GM12874 (cell line): ENCODE measurements at regions not wholly inside any gene's neighbourhood (a gene's known extent, or its start where the extent isn't known, plus 50 kb on each side); places are given as distances from the start of the nearest gene placed in this dataset.

Experiments used
- TF ChIP-seq, protein P1 (sequence below): IDR thresholded peaks from 2 replicates; pipeline ENCODE4 v1.5.1; 2011; ENCODE audit warnings: low read depth, mild to moderate bottlenecking, control low read depth, low read length, moderate library complexity; ENCODE audit not compliant: insufficient read depth

DNA sequence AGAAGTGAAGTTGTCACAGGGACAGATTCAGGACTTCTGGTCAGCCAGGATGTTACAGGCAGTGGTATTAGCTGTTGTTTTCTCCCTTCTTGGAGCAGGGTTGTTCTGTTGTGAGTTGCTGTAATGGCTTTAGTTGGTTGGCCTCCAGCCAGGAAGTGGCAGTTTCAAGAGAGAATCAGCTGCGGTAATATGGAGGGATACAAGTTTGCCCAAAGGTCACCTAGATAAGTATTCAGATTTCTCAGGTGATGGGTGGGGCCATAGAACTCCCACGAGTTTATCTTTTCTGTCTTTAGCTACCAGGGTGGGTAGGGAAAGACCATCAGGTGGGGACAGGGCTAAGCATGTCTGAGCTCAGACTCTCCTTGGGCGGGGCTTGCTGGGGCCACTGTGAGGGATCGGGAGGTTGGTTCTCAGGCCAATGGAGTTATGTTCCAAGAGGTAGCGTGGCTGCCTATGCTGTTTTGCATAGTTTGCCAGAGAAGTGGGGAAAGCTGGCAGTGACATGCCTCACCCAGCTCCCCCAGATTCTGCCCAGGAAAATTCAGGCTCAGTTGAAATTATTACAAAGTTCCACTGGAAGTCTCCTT, 640.4 kb upstream of the CHAC2 start:
- TF ChIP-seq, protein P1, sequence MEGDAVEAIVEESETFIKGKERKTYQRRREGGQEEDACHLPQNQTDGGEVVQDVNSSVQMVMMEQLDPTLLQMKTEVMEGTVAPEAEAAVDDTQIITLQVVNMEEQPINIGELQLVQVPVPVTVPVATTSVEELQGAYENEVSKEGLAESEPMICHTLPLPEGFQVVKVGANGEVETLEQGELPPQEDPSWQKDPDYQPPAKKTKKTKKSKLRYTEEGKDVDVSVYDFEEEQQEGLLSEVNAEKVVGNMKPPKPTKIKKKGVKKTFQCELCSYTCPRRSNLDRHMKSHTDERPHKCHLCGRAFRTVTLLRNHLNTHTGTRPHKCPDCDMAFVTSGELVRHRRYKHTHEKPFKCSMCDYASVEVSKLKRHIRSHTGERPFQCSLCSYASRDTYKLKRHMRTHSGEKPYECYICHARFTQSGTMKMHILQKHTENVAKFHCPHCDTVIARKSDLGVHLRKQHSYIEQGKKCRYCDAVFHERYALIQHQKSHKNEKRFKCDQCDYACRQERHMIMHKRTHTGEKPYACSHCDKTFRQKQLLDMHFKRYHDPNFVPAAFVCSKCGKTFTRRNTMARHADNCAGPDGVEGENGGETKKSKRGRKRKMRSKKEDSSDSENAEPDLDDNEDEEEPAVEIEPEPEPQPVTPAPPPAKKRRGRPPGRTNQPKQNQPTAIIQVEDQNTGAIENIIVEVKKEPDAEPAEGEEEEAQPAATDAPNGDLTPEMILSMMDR: no peak

GRCh38 chr2:53114991-53115390, 652.6 kb upstream of the CHAC2 start:
- TF ChIP-seq, protein P1: no peak

GRCh38 chr2:53114582-53114981, 653.0 kb upstream of the CHAC2 start:
- TF ChIP-seq, protein P1: no peak

DNA sequence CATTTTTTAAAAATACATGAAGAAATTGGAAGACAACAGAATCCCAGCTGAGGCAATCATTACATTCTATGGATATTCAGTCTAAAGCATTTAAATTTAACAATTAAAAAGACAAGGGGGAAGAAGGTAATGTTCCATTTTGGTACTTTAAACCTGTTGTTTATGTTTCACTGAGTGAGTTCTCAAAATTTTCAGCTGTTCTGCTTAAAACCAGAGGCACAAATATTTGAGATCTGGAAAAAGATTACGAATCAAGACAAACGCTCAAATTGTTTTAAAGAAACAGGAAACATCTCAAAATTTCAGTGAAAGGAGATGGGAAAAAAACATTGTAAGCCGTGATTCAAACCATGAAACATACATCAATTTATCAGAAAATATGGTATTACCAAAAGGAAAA, 656.2 kb upstream of the CHAC2 start:
- TF ChIP-seq, protein P1: no peak

DNA sequence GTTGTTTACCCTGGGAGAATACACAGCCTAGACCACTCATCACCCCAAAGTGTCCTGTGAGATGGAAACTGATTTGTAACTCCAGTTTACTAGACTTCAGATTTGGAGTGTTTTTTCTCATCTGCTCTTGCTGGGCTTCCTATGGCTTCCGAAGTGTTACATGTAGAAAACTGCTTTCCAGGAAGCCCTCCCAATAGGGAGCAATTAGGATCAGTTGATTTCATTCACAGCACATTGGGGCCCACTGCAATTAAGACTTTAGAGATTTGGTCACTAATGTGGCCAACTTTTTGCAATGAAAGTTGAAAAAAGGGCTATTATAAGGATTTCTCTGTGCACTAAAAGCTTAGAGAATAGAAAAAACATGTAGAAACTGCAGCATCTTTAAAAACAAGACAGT, 656.6 kb upstream of the CHAC2 start:
- TF ChIP-seq, protein P1: no peak

DNA sequence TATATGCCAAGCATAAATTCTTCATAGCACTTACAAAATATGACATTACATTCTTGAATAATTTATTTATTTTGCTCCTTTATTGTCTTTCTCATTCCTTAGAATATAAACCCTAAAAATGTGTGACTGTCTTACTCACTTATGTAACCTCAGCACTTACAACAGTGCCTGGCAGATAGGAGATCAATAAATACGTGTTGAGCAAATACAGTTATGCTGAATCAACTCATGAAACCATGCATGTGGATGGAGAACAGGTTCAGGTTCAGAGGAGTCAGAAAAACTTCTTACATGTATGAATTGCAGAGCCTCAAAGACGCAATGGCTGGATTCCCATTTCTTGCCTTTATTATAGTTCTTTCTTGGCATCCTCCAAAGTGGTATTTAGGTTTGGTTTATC, 659.4 kb upstream of the CHAC2 start:
- TF ChIP-seq, protein P1: no peak

- TF ChIP-seq, protein P1: no peak
Measured at GRCh38 chr2:53104263-53104662, 663.3 kb upstream of the CHAC2 start.
